HG02678 (cell line): ENCODE measurements at regions not wholly inside any gene's neighbourhood (a gene's known extent, or its start where the extent isn't known, plus 50 kb on each side); places are given as distances from the start of the nearest gene placed in this dataset.
"Not testable (repeated sequence)": the region's sequence is repeated elsewhere in the genome, so short reads cannot be mapped to it uniquely, and the experiment has no call there.

Experiments
- ATAC-seq: cut with Tn5 transposase; IDR thresholded peaks from one replicate; pipeline ENCODE4 v1.9.1; 2021; ENCODE audit warnings: mild to moderate bottlenecking, moderate library complexity; ENCODE audit not compliant: unreplicated experiment

- ATAC-seq, result not testable (repeated sequence)
These were observed 91.9 kb upstream of the FNDC3A start for GRCh38 chr13:48883786-48884185.

GRCh38 chr13:48885027-48885395 lies 90.7 kb upstream of the FNDC3A start:
- no peak for ATAC-seq

GRCh38 chr13:48888613-48889012 lies 87.1 kb upstream of the FNDC3A start:
- ATAC-seq, result no peak

GRCh38 chr13:48890391-48890790 lies 85.3 kb upstream of the FNDC3A start:
- no peak for ATAC-seq

GRCh38 chr13:48891586-48891985 lies 84.1 kb upstream of the FNDC3A start:
- ATAC-seq, result no peak

GRCh38 chr13:48892053-48892687 lies 83.5 kb upstream of the FNDC3A start:
- ATAC-seq, result peak; percentile 61

GRCh38 chr13:48892688-48893075 lies 83.0 kb upstream of the FNDC3A start:
- ATAC-seq, result no peak

- no peak for ATAC-seq
These were observed 79.4 kb upstream of the FNDC3A start for GRCh38 chr13:48896312-48896711.

- no peak for ATAC-seq
These were observed 73.9 kb upstream of the FNDC3A start for GRCh38 chr13:48901781-48902180.

GRCh38 chr13:48902368-48902767 lies 73.3 kb upstream of the FNDC3A start:
- ATAC-seq, result no peak

- no peak for ATAC-seq
These were observed 70.9 kb upstream of the FNDC3A start for GRCh38 chr13:48904668-48905290.

- no peak for ATAC-seq
These were observed 69.5 kb upstream of the FNDC3A start for GRCh38 chr13:48906200-48906599.

GRCh38 chr13:48908381-48909055 lies 67.2 kb upstream of the FNDC3A start:
- ATAC-seq, result no peak

- no peak for ATAC-seq
These were observed 66.7 kb upstream of the FNDC3A start for GRCh38 chr13:48909056-48909389.

- ATAC-seq, result no peak
These were observed 65.0 kb upstream of the FNDC3A start for GRCh38 chr13:48910686-48911085.

- ATAC-seq, result no peak
These were observed 56.0 kb upstream of the FNDC3A start for GRCh38 chr13:48919751-48920150.

GRCh38 chr13:48920730-48921129 lies 55.0 kb upstream of the FNDC3A start:
- no peak for ATAC-seq

- no peak for ATAC-seq
These were observed 52.3 kb upstream of the FNDC3A start for GRCh38 chr13:48923376-48923775.

GRCh38 chr13:48925001-48925400 lies 50.7 kb upstream of the FNDC3A start:
- no peak for ATAC-seq
